ENCODE measurements at regions not wholly inside any gene's neighbourhood (a gene's known extent, or its start where the extent isn't known, plus 50 kb on each side); places are given as distances from the start of the nearest gene placed in this dataset.

- no peak for FAIRE-seq
- DNase-seq (ENCODE audit: insufficient read length, low spot score): no peak
These were observed 687.7 kb upstream of the MARCKS start for GRCh38 chr6:113169484-113169883.

DNA sequence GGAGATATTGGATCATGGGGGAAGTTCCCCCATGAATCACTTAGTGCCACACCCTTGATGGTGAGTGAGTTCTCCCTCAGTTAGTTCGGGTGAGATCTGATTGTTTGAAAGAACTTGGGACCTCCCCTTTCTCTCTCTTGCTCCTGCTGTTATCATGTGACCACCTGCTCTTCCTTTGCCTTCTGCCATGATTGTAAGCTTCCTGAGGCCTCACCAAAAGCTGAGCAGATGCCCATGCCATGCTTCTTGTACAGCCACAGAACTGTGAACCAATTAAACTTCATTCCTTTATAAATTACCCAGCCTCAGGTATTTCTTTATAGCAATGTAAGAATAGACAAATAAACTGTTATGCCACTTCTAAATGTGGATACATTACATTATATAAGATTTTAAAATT, 686.7 kb upstream of the MARCKS start:
- FAIRE-seq (no peak), DNase-seq (ENCODE audit: insufficient read length, low spot score) (no peak)

DNA sequence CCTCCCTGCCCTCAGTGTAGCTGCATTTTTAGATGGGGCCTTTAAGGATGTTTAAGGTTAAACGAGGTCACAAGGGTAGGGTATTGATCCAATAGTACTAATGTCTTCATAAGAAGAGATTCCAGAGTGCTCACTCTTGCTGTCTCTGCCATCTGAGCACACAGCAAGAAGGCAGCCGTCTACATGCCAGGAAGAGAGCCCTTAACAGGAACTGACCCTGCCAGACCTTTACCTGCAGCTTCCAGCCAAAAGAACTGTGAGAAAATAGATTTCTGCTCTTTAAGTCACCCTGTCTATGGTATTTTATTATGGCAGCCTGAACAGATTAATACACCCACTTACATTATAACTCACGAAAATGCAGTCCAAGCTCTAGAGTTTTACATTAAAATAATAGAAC, 685.3 kb upstream of the MARCKS start:
- DNase-seq (ENCODE audit: insufficient read length, low spot score) (no peak), FAIRE-seq (no peak)

DNA sequence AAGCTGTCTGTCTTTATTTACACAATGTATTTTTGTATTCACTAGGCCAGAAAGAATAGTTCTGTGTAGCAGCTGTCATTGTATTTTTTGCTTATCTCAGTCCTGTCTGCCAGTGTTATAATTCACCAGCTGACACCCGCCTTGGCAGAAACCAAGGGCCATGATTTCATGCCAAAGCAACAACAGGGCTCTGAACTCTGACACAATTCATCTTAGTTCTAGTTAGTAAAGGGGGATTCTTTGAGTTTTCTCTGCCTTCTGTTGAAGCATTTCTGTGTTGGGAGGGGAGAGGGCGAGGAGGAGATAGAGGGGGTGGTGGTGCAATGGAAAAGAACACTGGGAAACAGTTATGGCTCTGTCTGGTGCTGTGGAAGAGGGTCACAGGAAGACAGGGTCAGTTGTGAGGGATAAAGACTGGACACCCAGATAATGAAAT, 684.6 kb upstream of the MARCKS start:
- no peak for DNase-seq (ENCODE audit: insufficient read length, low spot score)
- no peak for FAIRE-seq

DNA sequence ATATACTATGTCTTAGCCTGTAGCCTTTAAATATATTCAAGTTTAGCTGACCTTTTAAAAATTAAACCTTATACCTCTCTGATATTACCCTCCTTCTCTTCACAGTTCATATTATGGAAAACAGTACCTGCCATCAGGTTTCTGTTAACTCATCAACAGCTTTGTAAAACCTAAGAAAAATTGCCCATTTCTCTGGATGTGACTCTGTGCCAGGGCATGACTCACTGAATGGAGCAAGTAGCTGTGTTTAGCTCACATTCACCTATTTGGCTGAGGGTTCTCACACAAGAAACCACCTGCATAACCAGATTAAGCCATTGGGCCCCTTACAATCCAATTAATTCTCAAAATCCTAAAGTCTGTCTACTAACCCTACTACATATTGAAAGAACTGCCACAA, 678.8 kb upstream of the MARCKS start:
- DNase-seq (ENCODE audit: insufficient read length, low spot score) (no peak), FAIRE-seq (no peak)

DNA sequence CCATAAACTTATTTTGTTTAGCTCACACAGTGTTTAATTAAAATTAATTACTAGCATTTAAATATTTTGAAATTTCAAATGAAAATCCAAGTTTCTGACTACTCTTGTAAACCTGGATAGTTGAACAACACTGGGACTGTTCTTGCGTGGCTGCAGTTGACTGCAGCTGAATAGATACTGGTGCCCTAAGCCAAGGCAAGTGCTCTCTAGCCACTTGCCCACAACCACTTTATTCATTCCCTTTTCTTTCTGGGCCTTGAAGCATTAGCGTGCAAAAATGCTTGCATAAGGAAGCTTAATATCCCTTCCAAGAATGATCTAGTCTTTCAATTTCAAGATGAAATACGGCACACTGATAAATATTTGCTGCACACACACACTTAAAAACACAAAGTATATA, 676.0 kb upstream of the MARCKS start:
- DNase-seq (ENCODE audit: insufficient read length, low spot score) (no peak), FAIRE-seq (no peak)

DNA sequence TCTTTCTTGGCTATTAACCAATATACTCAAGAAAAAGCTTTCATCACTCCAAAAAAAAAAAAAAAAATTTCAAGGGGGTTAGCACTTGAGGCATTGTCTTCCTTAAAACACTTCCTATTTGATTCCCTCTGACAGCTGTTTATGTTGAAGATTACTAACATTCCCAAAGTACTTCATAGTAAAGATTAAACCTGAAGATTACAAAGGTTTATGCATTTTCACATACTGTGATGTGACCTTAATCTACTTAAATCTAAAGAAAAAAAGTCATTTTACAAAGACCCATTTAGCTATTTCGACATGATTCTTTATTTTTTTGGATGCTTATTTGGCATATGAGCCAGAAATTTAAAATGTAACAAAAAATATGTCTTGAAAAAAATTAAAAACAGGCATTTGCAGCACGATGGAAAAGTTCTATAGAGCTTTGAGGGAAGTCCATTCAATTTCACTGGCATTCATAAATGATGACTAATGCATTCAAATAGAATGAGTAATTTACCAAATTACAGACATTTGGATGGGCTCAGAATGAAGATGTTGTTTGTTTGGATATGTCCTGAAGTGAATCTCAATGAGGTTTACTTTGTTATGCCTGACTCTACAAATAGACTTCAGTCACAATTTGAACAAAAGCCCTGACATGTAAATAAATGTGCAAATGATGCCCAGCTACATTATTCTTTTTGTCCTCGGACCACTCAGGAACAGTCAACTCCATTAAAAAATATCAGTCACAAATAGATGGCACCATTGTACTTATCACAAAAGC, 674.6 kb upstream of the MARCKS start:
- DNase-seq (ENCODE audit: insufficient read length, low spot score) (no peak), FAIRE-seq (no peak)

DNA sequence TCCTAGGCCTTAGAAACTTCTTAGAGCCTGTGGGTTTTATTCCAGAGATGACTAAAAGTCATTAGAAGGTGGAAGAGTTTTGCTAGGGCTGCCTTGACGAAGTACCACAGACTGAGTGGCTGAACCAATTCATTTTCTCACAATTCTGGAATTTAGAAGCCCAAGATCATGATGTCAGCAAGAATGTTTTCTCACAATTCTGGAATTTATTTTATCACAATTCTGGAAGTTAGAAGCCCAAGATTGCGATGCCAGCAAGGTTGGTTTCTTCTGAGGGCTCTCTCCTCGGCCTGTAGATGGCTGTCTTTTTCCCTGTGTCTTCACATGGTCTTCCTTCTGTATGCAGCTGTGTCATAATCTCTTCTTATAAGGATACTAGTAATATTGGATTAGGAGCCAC, 672.9 kb upstream of the MARCKS start:
- DNase-seq (ENCODE audit: insufficient read length, low spot score): no peak
- FAIRE-seq: no peak

GRCh38 chr6:113184736-113185135, 672.4 kb upstream of the MARCKS start:
- FAIRE-seq (no peak), DNase-seq (ENCODE audit: insufficient read length, low spot score) (no peak)

GRCh38 chr6:113185299-113185698, 671.8 kb upstream of the MARCKS start:
- FAIRE-seq (no peak), DNase-seq (ENCODE audit: insufficient read length, low spot score) (no peak)

- FAIRE-seq (no peak), DNase-seq (ENCODE audit: insufficient read length, low spot score) (no peak)
These were observed 669.5 kb upstream of the MARCKS start for GRCh38 chr6:113187661-113188060.

DNA sequence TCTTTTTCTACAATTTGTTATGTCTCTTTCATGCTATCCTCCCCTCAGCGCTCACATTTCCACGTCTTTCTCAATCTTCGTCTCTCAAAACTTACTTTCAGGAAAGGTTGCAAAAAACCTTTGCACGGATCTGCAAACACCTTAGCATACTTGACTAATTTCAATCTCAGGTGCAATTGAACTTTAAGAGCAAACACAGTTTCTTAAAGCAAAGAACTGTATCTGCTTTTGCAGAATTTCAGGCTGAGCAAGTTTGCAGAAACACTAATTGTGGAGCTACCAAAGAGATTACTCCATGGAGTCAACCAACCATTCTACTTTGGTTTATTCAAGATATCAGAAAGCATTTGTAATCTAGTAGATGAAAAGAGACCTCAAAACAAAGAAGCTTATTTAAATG, 668.2 kb upstream of the MARCKS start:
- no peak for DNase-seq (ENCODE audit: insufficient read length, low spot score)

GRCh38 chr6:113190170-113190569, 667.0 kb upstream of the MARCKS start:
- DNase-seq (ENCODE audit: insufficient read length, low spot score) (no peak), FAIRE-seq (no peak)

More for the DNA sequence above, 668.2 kb upstream of the MARCKS start:
- no peak for FAIRE-seq

GRCh38 chr6:113194090-113194489, 663.1 kb upstream of the MARCKS start:
- DNase-seq (ENCODE audit: insufficient read length, low spot score) (no peak), FAIRE-seq (no peak)

DNA sequence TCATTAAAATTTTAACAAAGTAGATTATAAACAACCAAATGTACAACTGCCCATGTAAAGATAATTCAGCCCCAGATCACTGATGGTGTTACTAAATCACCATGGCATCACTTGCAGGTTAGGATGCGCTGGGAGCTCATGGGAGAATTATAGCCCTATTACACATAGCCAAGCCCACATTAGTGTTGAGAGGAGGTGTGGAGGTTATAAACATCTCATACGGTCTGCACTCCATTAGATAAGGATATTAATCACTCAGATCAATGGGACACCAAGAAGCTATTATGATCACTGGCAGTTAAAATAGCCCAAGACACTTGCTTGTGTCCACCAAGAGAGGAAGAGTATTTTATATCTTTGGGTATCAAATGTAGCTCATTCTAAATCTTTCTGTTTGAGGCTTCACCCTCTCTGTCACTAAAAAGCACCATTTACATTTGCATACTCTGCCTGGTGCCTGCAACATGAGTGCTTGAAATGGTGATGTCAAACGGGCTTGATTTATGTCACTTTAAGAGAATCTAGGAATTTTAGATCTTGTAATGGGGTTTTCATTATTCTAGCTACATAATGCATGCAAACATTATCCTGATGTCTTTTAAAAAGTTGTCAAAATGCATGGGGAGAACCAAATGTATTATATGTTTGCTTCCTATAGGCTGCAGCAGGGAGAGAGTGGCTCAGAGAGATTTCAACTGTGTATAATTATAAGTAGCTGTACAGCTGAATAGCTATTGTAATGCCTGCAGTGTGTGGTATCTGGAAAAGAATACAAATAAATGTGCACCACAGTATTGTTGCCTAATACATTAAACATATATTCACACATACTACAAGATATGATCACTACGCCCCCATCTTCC, 654.1 kb upstream of the MARCKS start:
- FAIRE-seq (no peak), DNase-seq (ENCODE audit: insufficient read length, low spot score) (no peak)

DNA sequence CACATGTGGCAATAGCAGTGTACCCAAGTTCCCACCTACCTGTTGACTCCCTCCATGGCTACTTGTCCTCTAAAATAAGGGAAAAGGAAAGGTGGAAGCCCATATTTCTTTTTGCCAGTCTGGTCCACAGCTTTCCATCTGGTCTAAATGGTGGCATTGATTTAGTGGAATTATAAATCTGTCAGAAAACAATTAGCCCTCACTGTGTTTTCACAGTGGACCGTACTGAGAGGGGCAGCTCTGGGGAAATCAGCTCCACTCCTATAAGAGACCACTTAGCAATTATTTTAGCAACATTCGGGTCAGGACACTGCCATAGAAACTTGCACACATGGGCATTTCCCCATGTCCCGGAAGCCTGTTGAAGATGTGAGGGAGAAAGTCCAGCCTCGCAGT, 653.4 kb upstream of the MARCKS start:
- DNase-seq (ENCODE audit: insufficient read length, low spot score) (no peak), FAIRE-seq (no peak)

- FAIRE-seq (no peak), DNase-seq (ENCODE audit: insufficient read length, low spot score) (no peak)
These were observed 651.6 kb upstream of the MARCKS start for GRCh38 chr6:113205553-113205952.

DNA sequence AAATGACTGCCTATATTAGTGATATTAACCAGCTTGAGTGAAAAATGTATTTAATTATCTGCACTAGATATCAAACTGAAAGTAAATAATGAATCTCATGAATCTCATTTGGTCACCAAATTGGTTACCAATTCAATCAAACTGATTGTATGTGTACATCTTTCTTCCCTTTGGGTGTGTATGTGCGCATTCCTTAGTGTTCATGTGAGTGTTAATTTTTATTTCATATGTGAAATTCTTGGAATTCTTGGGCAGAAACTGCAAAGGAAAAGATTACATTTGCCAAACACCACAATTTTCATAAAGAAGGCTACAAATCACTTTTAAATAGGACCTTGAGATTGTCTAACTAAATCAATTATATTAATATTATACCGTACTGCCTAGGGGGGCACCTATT, 648.4 kb upstream of the MARCKS start:
- DNase-seq (ENCODE audit: insufficient read length, low spot score) (no peak), FAIRE-seq (no peak)

GRCh38 chr6:113209315-113209714, 647.8 kb upstream of the MARCKS start:
- DNase-seq (ENCODE audit: insufficient read length, low spot score) (no peak), FAIRE-seq (no peak)

DNA sequence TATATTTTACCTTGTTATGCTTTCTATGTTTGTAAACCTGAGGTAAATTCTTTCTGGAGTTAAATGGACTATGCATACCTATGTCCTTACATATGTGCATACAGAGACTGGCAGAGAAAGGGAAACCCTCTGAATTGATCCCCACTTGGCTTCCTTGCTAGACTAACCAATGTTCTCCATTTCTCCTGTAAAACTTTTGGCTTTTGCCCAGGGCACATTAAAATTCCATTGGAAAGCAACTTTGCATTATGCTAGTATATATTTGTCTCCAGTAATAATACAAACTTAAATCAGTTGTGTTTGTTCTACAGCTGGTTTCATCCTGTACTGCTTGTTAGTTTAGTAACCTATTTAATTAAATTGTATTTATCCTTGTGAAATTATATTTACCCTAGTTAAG, 646.0 kb upstream of the MARCKS start:
- FAIRE-seq (no peak), DNase-seq (ENCODE audit: insufficient read length, low spot score) (no peak)

DNA sequence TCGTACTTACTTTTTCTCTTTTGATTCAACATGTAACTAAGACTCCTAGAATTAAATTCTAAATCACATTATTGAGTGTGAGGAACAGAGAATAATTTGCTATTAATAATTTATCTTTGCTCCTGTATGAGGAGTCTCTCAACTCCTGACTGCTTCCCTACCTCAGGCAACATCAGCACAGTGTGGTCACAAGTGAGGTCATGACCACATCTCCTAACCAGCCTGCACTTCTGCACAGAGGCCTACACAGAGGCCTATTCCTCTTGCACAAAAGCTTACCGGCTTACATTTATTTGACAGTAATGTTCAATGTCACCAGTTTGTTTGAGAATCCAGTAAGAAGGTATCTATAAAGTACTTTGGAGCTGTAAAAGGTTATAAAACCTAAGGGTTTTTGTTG, 637.4 kb upstream of the MARCKS start:
- DNase-seq (ENCODE audit: insufficient read length, low spot score) (no peak), FAIRE-seq (no peak)

- FAIRE-seq (no peak), DNase-seq (ENCODE audit: insufficient read length, low spot score) (no peak)
These were observed 636.3 kb upstream of the MARCKS start for GRCh38 chr6:113220832-113221231.

All from GM19239 (cell line).